PC-9 (cell line): ENCODE measurements at regions not wholly inside any gene's neighbourhood (a gene's known extent, or its start where the extent isn't known, plus 50 kb on each side); places are given as distances from the start of the nearest gene placed in this dataset.

Experiments used
- BruUV-seq: library from RNA; stranded (reverse); fragments of 400-500 nt; replicated peaks from 2 replicates; lab custom pipeline; 2021; lab: Mats Ljungman, UMichigan
- CTCF ChIA-PET: fragments of 300-600 bp; sonication (Branson Sonifier 250); formaldehyde crosslinking; loops from one replicate; lab custom pipeline; 2022; ENCODE audit warnings: antibody characterized with exemption; lab: Charles Lee
- POLR2A ChIA-PET: fragments of 300-600 bp; sonication (Branson Sonifier 250); formaldehyde crosslinking; loops from one replicate; lab custom pipeline; 2022; ENCODE audit warnings: antibody characterized with exemption; ENCODE audit not compliant: unreplicated experiment; lab: Charles Lee
- DNase-seq, 2 experiments: peaks; one replicate each; pipeline versions ENCODE4 v3.0.0 to v3.0.0-alpha.2; 2015 to 2022; ENCODE audit warnings: mixed read lengths in 1 of 2
- H2AFZ ChIP-seq: fragments of 200-600 bp; sonication (generic); 2 replicates; pipeline ENCODE4 v1.8.1; 2017; ENCODE audit warnings: antibody characterized with exemption
- H3F3A ChIP-seq: fragments of 200-600 bp; sonication (generic); 2 replicates; pipeline ENCODE4 v1.8.1; 2017; ENCODE audit warnings: antibody characterized with exemption, mild to moderate bottlenecking, low read depth; ENCODE audit not compliant: insufficient read depth
- H3K27ac ChIP-seq: fragments of 200-600 bp; sonication (generic); 2 replicates; pipeline ENCODE4 v1.6.1; 2016; ENCODE audit warnings: mixed run types
- H3K27me3 ChIP-seq: fragments of 200-600 bp; sonication (generic); 2 replicates; pipeline ENCODE4 v1.6.1; 2016; ENCODE audit warnings: low read depth, mixed run types; ENCODE audit not compliant: insufficient read depth
- H3K36me3 ChIP-seq: fragments of 200-600 bp; sonication (generic); 2 replicates; pipeline ENCODE4 v1.6.1; 2016; ENCODE audit warnings: low read depth, mixed run types
- H3K4me1 ChIP-seq: fragments of 200-600 bp; sonication (generic); replicated peaks from 2 replicates; pipeline ENCODE4 v1.6.1; 2016; ENCODE audit warnings: mixed run types; ENCODE audit not compliant: insufficient read depth
- H3K4me2 ChIP-seq: fragments of 200-600 bp; sonication (generic); 2 replicates; pipeline ENCODE4 v1.6.1; 2017; ENCODE audit warnings: mixed run types
- H3K4me3 ChIP-seq: fragments of 200-600 bp; sonication (generic); 2 replicates; pipeline ENCODE4 v1.6.1; 2016; ENCODE audit warnings: mixed run types
- H3K79me2 ChIP-seq: fragments of 200-600 bp; sonication (generic); 2 replicates; pipeline ENCODE4 v1.6.1; 2017; ENCODE audit warnings: low read depth, mixed run types
- H3K9me2 ChIP-seq: fragments of 200-600 bp; sonication (generic); 2 replicates; pipeline ENCODE4 v1.8.1; 2017; ENCODE audit warnings: mild to moderate bottlenecking; ENCODE audit not compliant: insufficient read depth
- H3K9me3 ChIP-seq: fragments of 200-600 bp; sonication (generic); 2 replicates; pipeline ENCODE4 v1.8.1; 2016; ENCODE audit warnings: low read depth; ENCODE audit not compliant: insufficient read depth
- H4K20me1 ChIP-seq: fragments of 200-600 bp; sonication (generic); 2 replicates; pipeline ENCODE4 v1.8.1; 2017; ENCODE audit not compliant: insufficient read depth
- CTCF ChIP-seq: fragments of 200-600 bp; sonication (generic); conservative IDR thresholded peaks from 2 replicates; pipeline ENCODE4 v1.6.1; 2017; ENCODE audit warnings: mixed run types, antibody characterized with exemption, mild to moderate bottlenecking, moderate library complexity
- EZH2 ChIP-seq: fragments of 200-600 bp; sonication (generic); IDR thresholded peaks from 2 replicates; pipeline ENCODE4 v1.8.0; 2017; ENCODE audit warnings: antibody characterized with exemption, low read depth
- intact Hi-C: fragments of 100-400 bp; cut with micrococcal nuclease; formaldehyde crosslinking; loops from one replicate; pipeline ENCODE4 v1.10.0; 2022; ENCODE audit not compliant: unreplicated experiment

GRCh38 chr1:224507771-224508523 lies 73.3 kb upstream of the WDR26 start:
- H2AFZ ChIP-seq: no peak overlapping the region
- CTCF ChIA-PET: interaction anchor here (0.6 kb wide), 1 partner anchor 347 kb away, joined by 4 read pairs; no protein-coding TSS in a partner anchor
- no peak overlapping the region for H3K4me2 ChIP-seq
- no peak overlapping the region for H3K4me3 ChIP-seq
- POLR2A ChIA-PET: no interaction called here
- no peaks in the 10 kb centered on the region for H3K27me3 ChIP-seq
- no peaks in the 10 kb centered on the region for H3K36me3 ChIP-seq
- no peaks in the 10 kb centered on the region for H4K20me1 ChIP-seq
- DNase-seq: no peak
- peaks cover 39% of the 10 kb centered on the region for H3K4me1 ChIP-seq
- H3K79me2 ChIP-seq: no peaks in the 10 kb centered on the region
- H3K9me2 ChIP-seq: no peaks in the 10 kb centered on the region
- no peak overlapping the region for H3K27ac ChIP-seq
- no TSS peak for BruUV-seq
- H3K9me3 ChIP-seq: no peaks in the 10 kb centered on the region
- no peak for TF ChIP-seq EZH2
- TF ChIP-seq CTCF: no peak
- peaks cover 33% of the 10 kb centered on the region; the same call in 1 of the 2 replicates for H3F3A ChIP-seq
- intact Hi-C loops: no loop called here

GRCh38 chr1:224509907-224510306 lies 75.3 kb upstream of the WDR26 start:
- DNase-seq: no peak
- Histone ChIP-seq H3K4me2 (no peak overlapping the region), H3K27ac (no peak overlapping the region), H3K9me3 (no peaks in the 10 kb centered on the region), H3K9me2 (no peaks in the 10 kb centered on the region), H3F3A (peaks cover 17% of the 10 kb centered on the region; the same call in 1 of the 2 replicates), H2AFZ (no peak overlapping the region), H3K36me3 (no peaks in the 10 kb centered on the region), H3K79me2 (no peaks in the 10 kb centered on the region), H4K20me1 (no peaks in the 10 kb centered on the region), H3K4me1 (peaks cover 33% of the 10 kb centered on the region), H3K4me3 (no peak overlapping the region), H3K27me3 (no peaks in the 10 kb centered on the region)
- ChIA-PET CTCF (interaction anchor here (0.7 to 1.0 kb wide), 2 partner anchors 56 to 413 kb away, joined by 3 to 4 read pairs; no protein-coding TSS in a partner anchor), POLR2A (interaction anchor here (0.7 kb wide), 1 partner anchor 11 kb away, joined by 5 read pairs; no protein-coding TSS in a partner anchor)
- intact Hi-C loops: no loop called here
- BruUV-seq: no TSS peak
- no peak for TF ChIP-seq EZH2
- no peak for TF ChIP-seq CTCF

- ChIA-PET POLR2A (no interaction called here), CTCF (interaction anchor here (1.4 kb wide), 1 partner anchor 134 kb away, joined by 4 read pairs; no protein-coding TSS in a partner anchor)
- H3K36me3 ChIP-seq: no peaks in the 10 kb centered on the region
- no peaks in the 10 kb centered on the region for H3K79me2 ChIP-seq
- H4K20me1 ChIP-seq: no peaks in the 10 kb centered on the region
- no peak overlapping the region for H3K4me3 ChIP-seq
- no peaks in the 10 kb centered on the region for H3K9me2 ChIP-seq
- TSS peak; percentile 83 for BruUV-seq
- peaks cover 37% of the 10 kb centered on the region for H3K4me1 ChIP-seq
- no peaks in the 10 kb centered on the region for H3K27me3 ChIP-seq
- intact Hi-C loops: no loop called here
- DNase-seq: peak in 1 of 2 experiments; percentile 76
- no peaks in the 10 kb centered on the region for H3K9me3 ChIP-seq
- TF ChIP-seq EZH2 (no peak), CTCF (no peak)
- peak overlapping the region; percentile 37 for H3K27ac ChIP-seq
- peaks cover 17% of the 10 kb centered on the region; the same call in 1 of the 2 replicates for H3F3A ChIP-seq
- H2AFZ ChIP-seq: peak overlapping the region; percentile 49; the same call in 1 of the 2 replicates
- peak overlapping the region; percentile 33 for H3K4me2 ChIP-seq
Observed at GRCh38 chr1:224510880-224511645, 76.5 kb upstream of the WDR26 start.
